ENCODE measurements at regions not wholly inside any gene's neighbourhood (a gene's known extent, or its start where the extent isn't known, plus 50 kb on each side); places are given as distances from the start of the nearest gene placed in this dataset.

GRCh38 chr10:28467615-28468014 is 65.3 kb upstream of the WAC start:
- no peak for TF ChIP-seq CTCF (IDR thresholded peaks at IDR 0.05; ENCODE audit: poor library complexity, severe bottlenecking)
- H3K27me3 ChIP-seq (ENCODE audit: insufficient read depth, poor library complexity, severe bottlenecking) = no peaks in the 10 kb centered on the region

DNA sequence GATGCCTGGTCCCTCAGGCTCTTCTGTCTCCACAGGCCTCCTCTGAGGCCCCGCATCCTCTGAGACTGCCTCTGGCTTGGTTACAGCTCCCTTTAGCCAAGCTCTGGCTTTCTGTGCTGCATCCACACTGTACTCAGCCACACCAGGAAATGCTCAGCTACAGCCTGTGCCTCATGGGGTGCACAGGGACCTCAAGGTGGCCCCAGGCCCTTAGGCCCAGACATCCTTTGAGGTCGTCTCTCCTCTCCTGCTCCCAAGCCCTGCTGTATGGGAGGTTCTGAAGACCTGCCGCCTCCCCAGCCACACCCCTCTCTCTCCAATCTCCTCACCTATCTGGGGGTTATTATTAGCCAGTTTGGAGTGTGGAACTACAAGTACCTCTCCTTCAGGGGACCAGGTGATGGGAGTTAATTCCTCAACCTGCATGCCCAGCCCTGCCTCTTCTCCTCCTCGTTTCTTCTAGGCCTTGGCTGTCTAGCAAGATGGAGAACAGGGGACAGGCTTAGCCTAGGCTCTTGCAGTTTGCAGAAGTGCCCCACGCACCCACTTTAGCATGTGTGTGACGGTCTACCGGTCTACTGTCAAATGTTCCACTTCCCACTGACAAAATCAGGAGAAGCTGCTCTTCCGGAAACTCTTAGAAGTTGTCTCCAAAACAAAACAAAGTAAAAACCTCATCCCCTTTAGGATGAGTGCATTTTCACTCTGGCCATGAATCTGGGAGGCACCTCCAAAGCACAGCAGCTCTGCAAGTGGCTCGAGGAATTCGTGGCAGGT is 64.0 kb upstream of the WAC start:
- no peaks in the 10 kb centered on the region for H3K9me3 ChIP-seq (ENCODE audit: severe bottlenecking)
- H3K36me3 ChIP-seq (ENCODE audit: low read depth) = no peaks in the 10 kb centered on the region
- H3K27me3 ChIP-seq (ENCODE audit: insufficient read depth, poor library complexity, severe bottlenecking) = no peaks in the 10 kb centered on the region
- no peaks in the 10 kb centered on the region for H3K4me1 ChIP-seq (ENCODE audit: insufficient read depth, poor library complexity, severe bottlenecking)
- DNase-seq (ENCODE audit: low spot score) (no peak), ATAC-seq (ENCODE audit: low read depth) (no peak)
- no peak overlapping the region for H3K27ac ChIP-seq (ENCODE audit: poor library complexity, severe bottlenecking)
- TF ChIP-seq CTCF (IDR thresholded peaks at IDR 0.05; ENCODE audit: poor library complexity, severe bottlenecking) = no peak
- no peak overlapping the region for H3K4me3 ChIP-seq (ENCODE audit: severe bottlenecking)

More at GRCh38 chr10:28467615-28468014, 65.3 kb upstream of the WAC start:
- ATAC-seq (ENCODE audit: low read depth) (no peak), DNase-seq (ENCODE audit: low spot score) (no peak)
- no peaks in the 10 kb centered on the region for H3K36me3 ChIP-seq (ENCODE audit: low read depth)
- H3K4me3 ChIP-seq (ENCODE audit: severe bottlenecking) = no peak overlapping the region
- no peak overlapping the region for H3K27ac ChIP-seq (ENCODE audit: poor library complexity, severe bottlenecking)
- no peaks in the 10 kb centered on the region for H3K4me1 ChIP-seq (ENCODE audit: insufficient read depth, poor library complexity, severe bottlenecking)
- H3K9me3 ChIP-seq (ENCODE audit: severe bottlenecking) = no peaks in the 10 kb centered on the region

- H3K27me3 ChIP-seq (ENCODE audit: insufficient read depth, poor library complexity, severe bottlenecking) = no peaks in the 10 kb centered on the region
- H3K4me1 ChIP-seq (ENCODE audit: insufficient read depth, poor library complexity, severe bottlenecking) = no peaks in the 10 kb centered on the region
- H3K4me3 ChIP-seq (ENCODE audit: severe bottlenecking) = no peak overlapping the region
- TF ChIP-seq CTCF (IDR thresholded peaks at IDR 0.05; ENCODE audit: poor library complexity, severe bottlenecking) = no peak
- no peak overlapping the region for H3K27ac ChIP-seq (ENCODE audit: poor library complexity, severe bottlenecking)
- DNase-seq (ENCODE audit: low spot score) = no peak
- no peaks in the 10 kb centered on the region for H3K9me3 ChIP-seq (ENCODE audit: severe bottlenecking)
- ATAC-seq (ENCODE audit: low read depth) = no peak
- H3K36me3 ChIP-seq (ENCODE audit: low read depth) = no peaks in the 10 kb centered on the region
Measured at GRCh38 chr10:28470873-28471651, 61.9 kb upstream of the WAC start.

DNA sequence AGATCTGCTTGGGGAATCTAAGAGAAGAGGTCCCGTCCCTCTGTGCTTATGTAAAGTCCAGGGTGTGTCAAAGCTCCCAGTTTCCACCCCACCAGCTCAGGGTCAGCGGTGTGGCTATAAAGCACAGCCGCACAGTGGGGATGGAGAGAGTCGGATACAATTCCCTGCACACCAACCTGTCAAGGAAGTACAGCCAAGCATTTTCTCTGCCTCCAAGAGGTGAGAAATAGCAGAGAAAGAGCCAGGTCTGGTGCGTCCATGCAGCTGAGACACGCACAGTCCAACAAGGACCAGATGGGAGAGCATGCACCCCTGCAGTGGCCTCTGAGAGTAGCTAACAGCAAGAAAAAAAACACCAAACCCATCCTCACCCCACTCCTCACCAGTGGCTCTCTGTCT is 61.3 kb upstream of the WAC start:
- H3K4me3 ChIP-seq (ENCODE audit: severe bottlenecking) = no peak overlapping the region
- H3K36me3 ChIP-seq (ENCODE audit: low read depth) = no peaks in the 10 kb centered on the region
- no peak for TF ChIP-seq CTCF (IDR thresholded peaks at IDR 0.05; ENCODE audit: poor library complexity, severe bottlenecking)
- no peak for ATAC-seq (ENCODE audit: low read depth)
- no peaks in the 10 kb centered on the region for H3K4me1 ChIP-seq (ENCODE audit: insufficient read depth, poor library complexity, severe bottlenecking)
- DNase-seq (ENCODE audit: low spot score) = no peak
- H3K27me3 ChIP-seq (ENCODE audit: insufficient read depth, poor library complexity, severe bottlenecking) = no peaks in the 10 kb centered on the region
- no peak overlapping the region for H3K27ac ChIP-seq (ENCODE audit: poor library complexity, severe bottlenecking)
- H3K9me3 ChIP-seq (ENCODE audit: severe bottlenecking) = no peaks in the 10 kb centered on the region
